ENCODE measurements at regions not wholly inside any gene's neighbourhood (a gene's known extent, or its start where the extent isn't known, plus 50 kb on each side); places are given as distances from the start of the nearest gene placed in this dataset.

DNA sequence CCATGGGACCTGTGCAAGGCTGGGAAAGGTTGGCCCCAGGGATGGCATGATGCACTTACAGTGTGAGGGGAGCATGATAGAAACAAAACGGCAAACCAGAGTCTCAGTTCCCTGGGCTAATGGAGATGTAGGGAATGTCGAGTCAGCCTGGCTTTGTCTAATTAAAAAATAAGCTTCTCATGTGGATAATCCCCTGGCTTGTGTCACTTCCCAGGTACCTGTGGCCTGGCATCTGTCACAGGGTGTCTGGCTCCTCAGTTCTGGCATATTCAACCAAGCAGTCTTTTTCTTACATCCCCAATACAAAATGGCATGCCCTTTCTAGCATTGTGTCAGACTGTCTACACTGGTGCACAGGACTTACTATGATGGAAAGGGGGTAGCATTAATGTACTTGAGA lies 261.4 kb downstream of the GRIN2B start:
- no peak overlapping the region for H3K4me3 ChIP-seq (ENCODE audit: low read length)
- DNase-seq (ENCODE audit: low read depth) = no peak
- TF ChIP-seq, protein P1, sequence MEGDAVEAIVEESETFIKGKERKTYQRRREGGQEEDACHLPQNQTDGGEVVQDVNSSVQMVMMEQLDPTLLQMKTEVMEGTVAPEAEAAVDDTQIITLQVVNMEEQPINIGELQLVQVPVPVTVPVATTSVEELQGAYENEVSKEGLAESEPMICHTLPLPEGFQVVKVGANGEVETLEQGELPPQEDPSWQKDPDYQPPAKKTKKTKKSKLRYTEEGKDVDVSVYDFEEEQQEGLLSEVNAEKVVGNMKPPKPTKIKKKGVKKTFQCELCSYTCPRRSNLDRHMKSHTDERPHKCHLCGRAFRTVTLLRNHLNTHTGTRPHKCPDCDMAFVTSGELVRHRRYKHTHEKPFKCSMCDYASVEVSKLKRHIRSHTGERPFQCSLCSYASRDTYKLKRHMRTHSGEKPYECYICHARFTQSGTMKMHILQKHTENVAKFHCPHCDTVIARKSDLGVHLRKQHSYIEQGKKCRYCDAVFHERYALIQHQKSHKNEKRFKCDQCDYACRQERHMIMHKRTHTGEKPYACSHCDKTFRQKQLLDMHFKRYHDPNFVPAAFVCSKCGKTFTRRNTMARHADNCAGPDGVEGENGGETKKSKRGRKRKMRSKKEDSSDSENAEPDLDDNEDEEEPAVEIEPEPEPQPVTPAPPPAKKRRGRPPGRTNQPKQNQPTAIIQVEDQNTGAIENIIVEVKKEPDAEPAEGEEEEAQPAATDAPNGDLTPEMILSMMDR (conservative IDR thresholded peaks at IDR 0.05; ENCODE audit: low read depth, low read length) = no peak

DNA sequence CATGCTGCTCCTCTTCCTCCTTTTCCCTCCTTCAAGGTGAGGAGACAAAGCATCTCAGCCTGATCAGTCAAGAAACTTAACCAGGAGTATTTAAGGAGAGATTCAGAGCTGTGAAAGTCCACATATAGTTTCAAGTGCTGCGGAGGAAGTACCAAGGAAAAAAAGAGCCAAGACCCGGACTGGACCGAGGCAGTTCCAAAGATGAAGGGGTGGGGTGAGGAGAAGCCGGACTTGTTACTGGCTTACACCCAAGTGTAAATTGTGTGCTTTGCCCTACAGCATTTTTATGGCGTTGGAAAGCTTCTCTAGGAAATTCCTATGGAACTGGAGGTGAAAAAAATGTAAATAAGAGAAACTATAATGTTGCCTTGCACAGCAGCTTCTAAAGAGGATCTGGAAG lies 263.1 kb downstream of the GRIN2B start:
- TF ChIP-seq, protein P1 (conservative IDR thresholded peaks at IDR 0.05; ENCODE audit: low read depth, low read length) = no peak
- no peak overlapping the region for H3K4me3 ChIP-seq (ENCODE audit: low read length)
- DNase-seq (ENCODE audit: low read depth) = no peak

DNA sequence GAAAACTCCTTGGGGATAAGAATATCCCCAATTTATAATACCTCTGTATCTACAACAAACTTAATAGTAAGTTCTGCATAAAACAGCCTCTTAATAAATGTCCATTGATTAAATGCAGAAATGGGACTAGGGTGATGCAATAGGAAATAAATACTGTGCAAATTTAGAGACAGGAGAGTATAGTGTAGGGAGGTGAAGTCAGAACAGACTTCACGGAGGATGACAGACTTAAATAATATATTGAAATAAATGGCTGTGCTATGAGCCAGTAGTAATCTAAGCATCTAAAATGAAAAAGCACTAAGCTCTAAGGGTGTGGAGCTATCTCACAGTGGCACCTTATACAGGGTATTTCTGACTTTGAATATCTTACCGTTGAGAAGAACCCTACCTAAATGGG lies 265.3 kb downstream of the GRIN2B start:
- DNase-seq (ENCODE audit: low read depth) = no peak
- no peak overlapping the region for H3K4me3 ChIP-seq (ENCODE audit: low read length)
- TF ChIP-seq, protein P1 (conservative IDR thresholded peaks at IDR 0.05; ENCODE audit: low read depth, low read length) = no peak

DNA sequence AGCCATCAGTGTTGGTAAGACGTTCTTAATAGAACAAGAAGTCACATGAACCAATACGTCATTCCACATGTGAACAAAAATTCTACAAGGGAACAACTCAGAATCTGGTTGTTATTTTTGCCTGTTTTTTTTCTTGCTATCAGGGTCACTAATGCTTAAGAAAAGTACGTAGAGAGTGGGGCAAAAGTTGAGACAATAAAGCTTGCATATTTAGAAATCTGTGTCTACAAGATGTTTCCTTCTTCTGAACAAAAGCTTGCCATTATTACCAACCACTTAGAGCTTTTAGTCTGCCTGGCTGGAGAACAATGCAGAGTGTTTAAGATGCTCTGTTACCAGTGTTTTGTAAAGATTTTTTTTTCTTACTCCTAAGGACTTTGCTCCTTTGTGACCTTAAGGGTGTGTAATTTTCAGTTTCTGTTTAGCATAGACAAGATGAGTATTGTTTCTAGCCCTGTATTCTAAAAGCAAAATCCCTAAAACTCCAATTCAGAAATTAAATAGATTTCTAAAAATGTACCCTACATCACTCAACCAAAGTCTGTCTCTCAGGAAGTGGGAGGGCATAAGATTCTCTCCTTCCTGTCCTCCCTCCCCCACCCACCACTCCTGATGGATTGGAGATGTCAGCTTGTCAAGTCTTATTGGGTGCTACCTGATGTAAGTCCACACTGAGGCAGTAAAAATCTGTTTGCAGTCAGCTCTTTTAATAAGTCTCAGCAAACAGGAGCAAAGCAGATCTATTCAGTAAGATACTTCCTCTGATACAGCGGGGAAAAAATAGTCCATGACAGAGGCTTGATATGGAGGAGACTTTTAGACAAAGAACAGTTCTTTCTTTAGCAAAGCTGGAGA lies 267.6 kb downstream of the GRIN2B start:
- H3K4me3 ChIP-seq (ENCODE audit: low read length) = no peak overlapping the region
- TF ChIP-seq, protein P1 (conservative IDR thresholded peaks at IDR 0.05; ENCODE audit: low read depth, low read length) = no peak

GRCh38 chr12:13707829-13708228 lies 273.6 kb downstream of the GRIN2B start:
- DNase-seq (ENCODE audit: low read depth) = no peak
- TF ChIP-seq, protein P1 (conservative IDR thresholded peaks at IDR 0.05; ENCODE audit: low read depth, low read length) = no peak
- H3K4me3 ChIP-seq (ENCODE audit: low read length) = no peak overlapping the region

More for the DNA sequence above, 267.6 kb downstream of the GRIN2B start:
- no peak for DNase-seq (ENCODE audit: low read depth)

DNA sequence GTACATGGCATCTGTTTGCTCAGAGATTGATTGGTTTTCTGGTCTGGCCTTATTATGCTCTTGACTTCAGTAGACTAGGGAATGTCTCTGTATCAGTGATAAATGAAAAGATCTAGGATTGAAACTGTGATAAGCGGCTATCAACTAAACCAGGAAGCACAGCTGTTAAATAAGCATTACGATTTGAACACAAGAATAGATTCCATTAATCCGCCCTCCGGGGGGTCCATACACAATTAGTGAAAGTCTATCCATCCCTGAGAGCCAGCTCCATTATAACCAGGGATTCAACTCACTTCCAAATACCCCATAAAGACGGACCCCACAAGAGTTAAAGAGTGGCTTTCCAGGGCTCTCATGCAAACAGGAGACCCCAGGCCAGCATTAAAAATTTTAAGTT lies 279.0 kb downstream of the GRIN2B start:
- H3K4me3 ChIP-seq (ENCODE audit: low read length) = no peak overlapping the region
- no peak for DNase-seq (ENCODE audit: low read depth)
- TF ChIP-seq, protein P1 (conservative IDR thresholded peaks at IDR 0.05; ENCODE audit: low read depth, low read length) = no peak

DNA sequence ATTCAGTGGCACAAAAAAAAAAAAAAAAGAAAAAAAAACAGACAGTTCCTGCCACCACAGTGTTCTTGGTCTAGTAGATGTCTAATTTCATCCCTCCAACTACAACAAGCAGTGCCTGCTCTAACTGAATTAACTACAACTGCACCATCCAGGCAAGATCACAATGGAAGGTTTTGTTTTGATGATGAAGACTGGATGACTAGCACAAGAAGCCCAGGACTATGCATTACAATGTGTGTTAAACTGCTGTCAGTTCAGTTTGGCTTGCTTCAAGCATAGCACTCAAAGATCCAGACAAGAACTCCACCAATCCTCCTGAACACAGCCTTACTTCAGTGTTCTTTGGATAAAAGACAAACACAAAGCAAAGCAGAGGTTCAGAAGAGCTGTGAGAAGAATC lies 279.9 kb downstream of the GRIN2B start:
- no peak for DNase-seq (ENCODE audit: low read depth)
- H3K4me3 ChIP-seq (ENCODE audit: low read length) = no peak overlapping the region
- TF ChIP-seq, protein P1 (conservative IDR thresholded peaks at IDR 0.05; ENCODE audit: low read depth, low read length) = no peak
